ENCODE measurements at regions not wholly inside any gene's neighbourhood (a gene's known extent, or its start where the extent isn't known, plus 50 kb on each side); places are given as distances from the start of the nearest gene placed in this dataset.

- no peak for TF ChIP-seq CTCF (IDR thresholded peaks at IDR 0.05; ENCODE audit: low read depth, low read length, missing control alignments)
- no peak overlapping the region for H3K4me3 ChIP-seq (ENCODE audit: low read depth, low read length)
- DNase-seq (ENCODE audit: low read depth) = peak; percentile 31
These were observed 383.9 kb upstream of the DPH6 start for GRCh38 chr15:35929740-35930444.

- no peak for TF ChIP-seq CTCF (IDR thresholded peaks at IDR 0.05; ENCODE audit: low read depth, low read length, missing control alignments)
- no peak overlapping the region for H3K4me3 ChIP-seq (ENCODE audit: low read depth, low read length)
- DNase-seq (ENCODE audit: low read depth) = no peak
These were observed 385.9 kb upstream of the DPH6 start for GRCh38 chr15:35931799-35932341.

- no peak for DNase-seq (ENCODE audit: low read depth)
- no peak overlapping the region for H3K4me3 ChIP-seq (ENCODE audit: low read depth, low read length)
- no peak for TF ChIP-seq CTCF (IDR thresholded peaks at IDR 0.05; ENCODE audit: low read depth, low read length, missing control alignments)
These were observed 386.6 kb upstream of the DPH6 start for GRCh38 chr15:35932531-35932930.

GRCh38 chr15:35933531-35933930 lies 387.6 kb upstream of the DPH6 start:
- no peak overlapping the region for H3K4me3 ChIP-seq (ENCODE audit: low read depth, low read length)
- DNase-seq (ENCODE audit: low read depth) = no peak
- no peak for TF ChIP-seq CTCF (IDR thresholded peaks at IDR 0.05; ENCODE audit: low read depth, low read length, missing control alignments)

GRCh38 chr15:35934383-35935049 lies 388.6 kb upstream of the DPH6 start:
- TF ChIP-seq CTCF (IDR thresholded peaks at IDR 0.05; ENCODE audit: low read depth, low read length, missing control alignments) = no peak
- H3K4me3 ChIP-seq (ENCODE audit: low read depth, low read length) = no peak overlapping the region
- DNase-seq (ENCODE audit: low read depth) = no peak

- H3K4me3 ChIP-seq (ENCODE audit: low read depth, low read length) = no peak overlapping the region
- no peak for TF ChIP-seq CTCF (IDR thresholded peaks at IDR 0.05; ENCODE audit: low read depth, low read length, missing control alignments)
- DNase-seq (ENCODE audit: low read depth) = no peak
These were observed 390.3 kb upstream of the DPH6 start for GRCh38 chr15:35936284-35936683.
